HG03196 (cell line): ENCODE measurements at regions not wholly inside any gene's neighbourhood (a gene's known extent, or its start where the extent isn't known, plus 50 kb on each side); places are given as distances from the start of the nearest gene placed in this dataset.

ENCODE experiments used
- ATAC-seq: cut with Tn5 transposase; IDR thresholded peaks from one replicate; pipeline ENCODE4 v1.9.1; 2021; ENCODE audit not compliant: unreplicated experiment

DNA sequence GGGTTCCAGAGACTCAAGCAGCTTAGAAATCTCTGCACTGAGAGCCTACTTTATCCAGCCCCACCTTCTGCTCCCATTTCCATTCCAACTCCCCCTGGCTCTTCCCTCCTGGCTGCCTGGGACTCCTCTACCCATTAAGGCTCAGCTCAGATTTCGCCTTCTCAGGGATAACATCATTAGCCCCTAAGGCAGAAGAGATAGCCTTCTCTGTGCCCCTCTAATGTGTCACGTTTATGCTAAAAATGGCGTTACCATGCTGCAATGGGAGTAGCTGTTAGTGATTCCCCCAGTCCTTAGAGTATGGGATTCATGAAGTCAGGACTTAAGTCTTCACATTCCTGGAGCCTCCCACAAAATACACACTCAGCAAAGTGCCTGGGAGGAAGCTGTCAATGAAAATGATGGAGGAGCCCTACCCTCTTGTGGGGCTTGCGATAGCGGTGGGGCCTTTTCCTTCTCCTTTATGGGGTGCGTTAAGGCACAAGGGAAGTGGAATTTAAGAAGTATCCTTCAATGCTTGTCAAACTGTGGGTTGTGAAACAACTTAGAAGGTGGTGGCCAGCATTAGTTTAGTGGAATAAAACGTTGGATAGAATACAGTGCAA, 144.7 kb upstream of the COPS8 start:
- no peak for ATAC-seq

DNA sequence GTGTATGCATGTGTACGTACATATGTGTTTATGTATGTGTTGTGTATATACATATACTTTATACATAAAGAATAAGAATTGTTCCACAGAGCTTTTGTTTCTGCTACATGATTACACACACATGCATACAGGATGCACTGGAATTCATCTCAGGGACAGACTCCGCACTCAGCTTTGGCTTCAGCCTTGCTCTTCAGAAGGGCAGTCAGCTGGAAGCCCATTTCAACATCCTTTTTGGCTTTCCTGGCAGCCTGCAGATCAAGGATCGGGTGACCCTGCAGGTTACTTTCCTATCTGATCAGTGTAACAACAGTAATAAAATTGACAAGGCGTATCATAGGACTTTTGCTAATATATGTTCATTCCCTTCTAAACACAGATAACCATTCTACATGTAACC, 144.1 kb upstream of the COPS8 start:
- ATAC-seq = no peak

DNA sequence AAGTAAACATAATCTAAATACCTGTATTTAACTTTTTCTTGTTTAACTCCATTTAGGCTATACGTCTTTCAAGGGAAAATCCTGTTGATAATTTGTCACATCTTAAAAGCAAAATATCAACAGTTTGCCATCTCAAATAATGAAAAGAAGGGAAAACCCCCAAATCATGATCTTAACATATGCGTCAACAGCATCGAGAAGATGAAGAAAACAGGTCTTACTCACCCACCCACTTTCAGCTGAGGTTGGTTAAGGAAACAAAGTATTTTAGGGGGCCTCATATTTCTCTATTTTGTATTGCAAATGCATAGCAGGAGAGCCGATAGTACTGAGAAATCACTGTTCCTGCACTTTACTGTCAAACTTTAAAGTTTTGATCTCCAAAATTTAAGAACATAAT, 143.1 kb upstream of the COPS8 start:
- no peak for ATAC-seq

DNA sequence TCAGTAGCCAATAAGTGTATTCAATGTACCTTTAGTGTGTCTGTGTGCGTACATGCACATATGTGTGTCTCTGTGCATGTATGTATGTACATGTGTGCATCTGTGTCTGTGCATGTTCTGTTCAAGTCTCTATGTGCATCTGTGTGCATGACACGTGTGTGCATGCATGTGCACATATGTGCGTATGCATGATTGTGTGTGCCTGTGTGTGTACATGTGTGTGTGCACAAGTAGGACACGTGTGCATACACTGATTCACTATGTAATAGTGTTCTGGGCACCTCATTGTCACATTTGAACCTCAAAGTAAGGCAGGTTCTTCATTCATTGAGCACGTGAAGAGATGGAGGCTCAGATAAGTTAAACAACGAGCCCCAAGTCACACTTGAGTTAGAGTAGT, 142.6 kb upstream of the COPS8 start:
- no peak for ATAC-seq

DNA sequence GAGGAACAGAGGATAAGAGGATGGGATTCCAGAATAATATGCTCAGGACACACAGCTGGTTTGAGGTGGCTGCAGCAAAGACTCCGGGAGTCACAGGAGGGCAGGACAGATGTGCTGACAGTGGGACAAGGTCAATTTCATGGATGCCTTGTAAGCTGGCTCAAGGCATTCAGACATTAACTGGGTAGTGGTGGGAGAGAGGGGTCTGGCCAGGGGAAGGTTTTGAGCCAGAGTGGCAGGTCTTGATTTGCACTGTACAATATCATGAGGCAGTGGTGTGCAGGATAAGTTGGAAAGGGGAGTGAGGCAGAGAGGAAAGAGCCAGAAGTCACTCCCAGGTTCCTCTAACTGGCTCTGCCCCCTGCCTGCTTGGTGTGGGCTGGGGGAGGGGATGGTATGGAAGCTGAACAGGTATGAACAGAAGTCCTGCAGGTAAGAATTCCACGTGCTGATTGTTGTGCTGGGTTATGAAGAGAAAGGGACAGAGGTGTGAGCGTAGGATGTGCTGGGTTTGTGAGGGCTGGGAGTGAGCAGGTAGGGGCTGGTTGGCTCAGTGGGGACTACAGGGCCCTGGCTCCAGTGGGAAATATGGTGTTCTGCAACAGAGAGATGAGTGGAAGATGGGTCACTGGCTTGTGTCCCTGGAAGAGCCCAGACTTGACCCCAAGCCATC, 141.7 kb upstream of the COPS8 start:
- no peak for ATAC-seq

DNA sequence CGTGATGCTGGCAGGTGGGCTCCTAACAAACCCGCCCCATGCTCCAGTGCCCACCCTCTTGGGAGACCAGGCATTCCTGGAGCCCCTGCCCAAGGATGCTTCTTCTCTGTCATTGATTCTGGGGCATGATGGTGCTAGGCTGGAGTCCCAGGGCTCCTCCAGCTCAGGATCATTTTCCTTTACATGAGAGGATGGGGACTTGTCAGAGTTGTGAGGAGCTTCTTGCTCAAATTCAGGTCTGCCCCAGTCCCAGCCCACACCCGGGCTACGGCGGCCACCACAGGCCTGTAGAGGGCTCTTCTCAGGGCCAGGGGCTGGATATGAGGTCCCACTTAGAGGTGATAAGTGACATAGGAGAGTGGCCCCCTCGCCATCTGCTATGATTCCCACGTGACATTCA, 141.1 kb upstream of the COPS8 start:
- ATAC-seq = no peak

DNA sequence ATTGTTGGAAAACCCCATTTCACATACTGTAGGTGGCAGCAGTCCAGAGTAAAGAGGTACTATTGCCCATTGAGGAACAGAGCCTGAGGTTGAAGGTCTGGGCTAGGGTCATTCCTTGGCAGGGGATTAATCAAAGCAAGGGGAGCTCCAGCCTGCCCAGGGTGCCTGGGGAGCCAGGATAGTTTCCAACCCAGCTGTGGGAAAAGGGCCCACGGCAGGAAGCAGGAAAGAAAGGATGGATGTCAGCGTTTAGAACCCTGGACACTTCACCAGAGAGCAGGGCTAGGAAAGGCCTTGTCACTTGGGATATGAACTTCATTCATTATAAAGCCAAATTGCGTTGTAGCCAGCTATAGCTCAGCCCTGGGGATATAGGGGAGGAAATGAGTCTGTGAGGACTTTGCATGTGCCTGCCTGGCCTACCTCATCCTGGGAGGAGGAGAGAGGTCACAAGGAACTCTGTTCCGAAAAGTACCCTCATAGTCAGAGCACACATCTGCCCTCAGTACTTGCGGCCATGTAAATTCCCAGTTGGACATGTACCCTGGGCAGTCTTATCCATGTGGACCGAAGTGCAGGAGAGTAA, 140.2 kb upstream of the COPS8 start:
- no peak for ATAC-seq

DNA sequence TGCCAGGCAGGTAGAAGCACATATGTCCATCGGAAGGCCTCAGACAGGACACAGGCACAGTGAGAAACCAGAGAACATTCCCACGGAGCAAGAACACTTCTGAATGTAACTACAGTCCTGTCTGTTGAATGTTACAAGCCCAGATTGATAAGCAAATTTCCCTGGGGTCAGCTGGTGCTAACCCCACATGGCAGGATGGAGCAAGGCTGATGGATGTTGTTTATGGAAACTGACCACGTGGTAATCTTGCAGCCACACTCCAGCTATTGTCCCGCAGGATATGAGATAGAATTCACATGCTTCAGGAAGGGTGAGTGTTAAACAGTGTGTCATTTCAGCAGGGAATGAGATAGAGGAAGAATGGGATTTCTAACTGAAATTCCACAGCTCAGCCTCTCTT, 138.8 kb upstream of the COPS8 start:
- ATAC-seq = no peak

DNA sequence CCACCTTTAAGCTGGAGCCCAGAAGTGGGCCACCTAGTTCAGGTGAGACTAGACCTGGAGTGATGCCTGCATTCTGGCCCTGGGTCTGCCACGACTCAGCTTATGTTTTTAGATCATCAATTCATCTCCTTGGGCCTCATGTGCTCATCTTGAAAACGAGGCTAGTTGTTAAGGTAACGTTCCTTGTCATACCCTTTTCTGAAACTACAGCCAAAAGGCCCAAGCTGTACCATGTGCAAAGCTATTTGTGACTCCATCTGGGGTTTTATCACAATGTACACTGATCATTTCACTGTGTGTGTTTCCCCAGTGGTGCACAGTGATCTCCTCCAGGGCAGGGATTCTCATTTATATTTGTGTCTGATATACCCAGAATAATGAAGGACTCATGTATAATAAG, 138.4 kb upstream of the COPS8 start:
- ATAC-seq = no peak

DNA sequence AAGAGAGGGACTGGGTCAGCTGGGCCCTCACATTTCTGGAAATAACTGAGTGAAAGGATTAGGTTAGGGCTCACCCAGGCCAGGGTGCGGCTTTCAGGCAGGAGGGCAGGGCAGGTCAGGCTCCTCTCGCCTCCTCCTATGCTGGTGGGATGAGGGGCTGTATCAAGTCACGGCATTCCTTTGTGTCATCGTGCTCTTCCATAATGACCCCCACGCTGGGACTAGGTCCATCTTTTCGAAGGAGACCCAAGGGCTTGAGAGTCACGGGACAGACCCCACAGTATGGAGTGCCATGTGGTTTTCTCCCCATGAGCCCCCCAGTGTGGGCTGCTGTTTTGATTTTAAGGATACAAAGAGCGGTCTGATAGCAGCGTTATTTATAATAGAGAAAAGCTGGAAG, 137.8 kb upstream of the COPS8 start:
- no peak for ATAC-seq

DNA sequence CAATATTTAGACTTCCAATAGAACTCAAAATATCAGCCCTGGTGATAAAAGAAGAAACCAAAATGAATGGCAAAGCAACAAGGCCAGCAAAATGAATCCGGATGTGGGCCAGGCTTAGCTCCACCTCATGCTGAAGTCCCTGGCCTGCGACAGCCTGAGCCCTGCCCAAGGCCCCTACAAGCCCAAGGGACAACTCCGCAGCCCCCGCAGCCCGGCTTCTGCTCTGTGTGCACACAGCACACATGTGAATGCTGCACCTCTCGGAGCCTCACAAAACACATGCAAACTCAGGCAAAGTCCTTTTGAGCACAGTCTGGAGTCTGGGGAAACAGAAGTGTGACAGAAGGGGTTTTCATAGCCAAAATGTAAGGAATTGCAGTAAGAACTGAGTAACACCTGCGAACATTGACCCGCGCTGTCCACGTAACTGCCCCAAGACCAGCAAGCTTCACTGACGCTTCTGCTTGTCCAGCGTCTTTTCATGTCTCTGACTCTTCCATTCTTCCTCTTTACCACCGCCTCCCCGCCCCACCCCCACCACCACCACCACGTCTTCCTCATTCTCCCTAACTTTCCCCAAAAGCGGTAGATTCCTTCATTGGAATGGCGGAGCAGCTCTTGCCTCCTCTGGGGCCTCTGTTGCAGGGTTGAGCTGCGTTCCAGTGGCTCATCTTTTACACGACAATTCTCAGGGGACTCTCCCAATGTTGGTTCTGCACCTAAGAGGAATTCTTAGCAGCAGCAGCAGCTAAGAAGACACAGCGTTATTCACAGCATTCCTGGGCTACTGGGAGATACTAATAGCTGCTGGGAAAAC, 136.4 kb upstream of the COPS8 start:
- ATAC-seq = no peak

DNA sequence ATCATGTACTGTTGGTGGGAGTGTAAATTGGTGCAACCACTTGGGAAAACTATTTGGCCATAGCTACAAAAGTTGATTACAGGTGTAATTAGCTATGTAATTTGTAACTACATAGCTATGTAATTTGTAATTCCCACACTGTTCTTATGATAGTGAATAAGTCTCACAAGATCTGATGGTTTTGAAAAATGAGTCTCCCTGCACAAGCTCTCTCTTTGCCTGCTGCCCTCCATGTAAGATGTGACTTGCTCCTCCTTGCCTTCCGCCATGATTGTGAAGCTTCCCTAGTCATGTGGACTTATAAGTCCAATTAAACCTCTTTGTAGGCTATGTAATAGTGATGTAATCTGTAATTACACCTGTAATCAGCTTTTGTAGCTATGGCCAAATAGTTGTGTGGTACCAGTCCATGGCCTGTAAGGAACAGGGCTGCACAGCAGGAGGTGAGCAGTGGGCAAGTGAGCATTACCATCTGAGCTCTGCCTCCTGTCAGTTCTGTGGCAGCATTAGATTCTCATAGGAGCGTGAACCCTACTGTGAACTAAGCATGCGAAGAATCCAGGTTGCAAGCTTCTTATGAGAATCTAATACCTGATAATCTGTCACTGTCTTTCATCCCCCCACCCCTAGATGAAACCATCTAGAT, 133.7 kb upstream of the COPS8 start:
- no peak for ATAC-seq

DNA sequence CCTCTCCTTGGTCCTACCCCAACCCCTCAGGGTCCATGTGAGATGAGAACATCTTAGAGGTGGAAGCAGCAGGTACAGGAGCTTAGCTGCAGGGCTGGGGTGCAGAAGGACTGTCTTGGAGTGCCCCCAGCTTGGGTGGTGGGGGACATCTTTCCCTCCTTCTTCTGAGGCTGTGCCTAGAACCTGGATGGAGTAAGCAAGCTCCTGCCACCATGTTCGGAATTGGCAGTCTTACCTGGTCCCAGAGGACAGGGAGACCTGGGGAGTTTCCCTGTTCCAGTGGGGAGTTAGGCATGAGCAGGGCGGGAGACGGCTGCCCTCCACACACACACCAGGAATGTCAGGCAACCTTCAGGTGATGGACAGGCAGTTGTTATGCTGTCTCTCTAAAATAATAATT, 131.0 kb upstream of the COPS8 start:
- no peak for ATAC-seq

DNA sequence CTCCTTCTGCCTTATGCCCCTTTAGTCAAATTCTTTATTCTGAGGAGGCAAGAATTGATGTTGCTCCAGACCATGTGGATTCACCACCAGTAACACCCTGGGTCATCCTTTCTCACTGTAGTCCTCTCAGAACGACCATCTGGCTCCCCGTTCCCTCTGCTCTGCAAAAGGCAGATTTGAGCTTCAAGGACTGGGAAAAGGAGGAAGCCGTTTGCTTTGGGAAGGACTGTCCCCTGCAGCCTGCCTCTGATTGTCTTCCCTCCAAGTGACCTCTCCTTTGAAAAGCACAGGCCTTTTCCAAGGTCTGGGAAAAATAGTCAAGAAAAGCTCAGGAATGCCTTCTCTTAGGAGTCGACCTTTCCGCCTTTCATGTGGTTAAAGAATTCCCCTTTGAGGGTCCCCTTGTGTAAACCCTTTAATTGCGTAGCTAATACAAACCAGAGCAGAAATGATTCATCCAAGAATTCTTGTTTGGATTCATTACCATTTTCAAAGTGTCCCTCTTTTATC, 130.1 kb upstream of the COPS8 start:
- no peak for ATAC-seq

DNA sequence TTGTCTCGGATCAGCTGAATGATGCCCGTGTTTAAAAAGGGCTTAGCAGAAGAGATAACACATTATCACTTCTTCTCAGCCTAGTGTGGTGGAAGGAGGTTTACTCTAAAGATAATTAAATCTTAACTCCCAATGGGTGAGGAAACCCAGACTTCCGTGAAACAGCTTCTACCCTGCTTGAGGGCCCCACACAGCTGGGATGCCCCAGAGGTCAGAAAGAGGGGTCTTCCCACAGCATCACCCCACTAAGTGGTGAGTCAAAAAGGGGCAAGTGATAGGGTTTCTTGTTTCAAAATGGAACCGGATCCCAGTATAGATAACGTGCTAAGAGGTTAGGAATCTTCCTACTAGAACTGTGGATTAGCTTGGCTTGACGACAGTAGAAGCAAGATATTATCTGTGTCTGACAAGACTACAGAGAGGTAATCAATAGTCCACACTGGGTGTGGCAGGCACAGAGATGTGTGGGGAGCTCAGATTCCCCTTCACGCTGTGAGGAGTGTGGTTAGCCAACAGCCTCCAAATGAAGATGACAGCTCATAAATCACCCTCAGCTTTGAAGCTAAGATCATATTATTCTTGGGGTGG, 129.6 kb upstream of the COPS8 start:
- ATAC-seq = no peak

DNA sequence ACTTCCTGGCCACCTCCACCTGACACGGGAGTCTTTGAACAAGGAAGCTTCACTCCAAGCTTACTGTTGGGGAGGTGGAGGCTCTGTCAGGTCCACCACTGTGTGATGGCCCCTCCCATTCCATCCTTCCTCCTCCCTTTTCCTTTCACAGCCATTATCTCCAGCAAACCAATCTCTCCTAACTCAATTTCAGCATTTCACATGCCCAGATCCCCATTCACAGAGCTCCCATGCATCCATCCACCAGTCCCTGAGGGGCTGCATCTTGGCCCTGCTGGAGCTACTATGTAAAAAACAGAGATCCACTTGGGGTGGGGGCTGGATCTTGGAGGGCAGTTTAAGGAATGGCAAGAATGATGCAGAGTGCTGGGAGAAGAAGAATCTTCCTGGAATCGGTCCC, 129.0 kb upstream of the COPS8 start:
- ATAC-seq = no peak

DNA sequence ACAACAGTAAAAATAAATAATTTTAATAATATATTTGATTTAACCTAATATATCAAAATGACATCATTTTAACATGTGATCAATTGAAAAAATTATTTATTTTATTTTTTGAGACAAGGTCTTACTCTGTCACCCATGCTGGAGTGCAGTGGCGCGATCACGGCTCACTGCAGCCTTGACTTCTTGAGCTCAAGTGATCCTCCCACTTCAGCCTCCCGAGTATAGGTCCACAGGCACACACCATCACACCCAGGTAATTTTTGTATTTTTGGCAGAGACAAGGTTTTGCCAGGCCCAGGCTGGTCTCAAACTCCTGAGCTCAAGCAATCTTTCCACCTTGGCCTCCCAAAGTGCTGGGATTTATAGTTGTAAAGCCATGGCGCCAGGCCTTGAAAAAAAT, 126.7 kb upstream of the COPS8 start:
- ATAC-seq = no peak

DNA sequence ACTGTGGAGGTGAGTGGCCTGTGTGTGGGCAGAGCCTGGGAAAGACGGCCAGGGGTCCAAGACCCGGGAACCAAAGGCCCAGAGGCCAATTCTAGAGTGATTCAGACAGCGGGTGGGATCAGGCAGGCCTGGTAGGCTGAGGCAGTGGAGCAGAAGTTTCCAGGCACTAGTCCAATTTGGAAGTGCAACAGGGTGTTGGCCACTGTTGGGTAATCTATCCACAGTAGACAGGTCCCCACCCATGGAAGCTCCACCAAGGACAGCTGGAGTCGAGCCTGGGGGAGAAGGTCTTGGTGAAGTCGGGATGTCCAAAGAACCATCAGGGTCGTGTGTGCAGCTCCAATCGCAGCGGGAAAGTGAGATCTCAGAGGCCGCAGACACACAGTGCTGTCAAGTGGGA, 125.8 kb upstream of the COPS8 start:
- ATAC-seq = no peak

DNA sequence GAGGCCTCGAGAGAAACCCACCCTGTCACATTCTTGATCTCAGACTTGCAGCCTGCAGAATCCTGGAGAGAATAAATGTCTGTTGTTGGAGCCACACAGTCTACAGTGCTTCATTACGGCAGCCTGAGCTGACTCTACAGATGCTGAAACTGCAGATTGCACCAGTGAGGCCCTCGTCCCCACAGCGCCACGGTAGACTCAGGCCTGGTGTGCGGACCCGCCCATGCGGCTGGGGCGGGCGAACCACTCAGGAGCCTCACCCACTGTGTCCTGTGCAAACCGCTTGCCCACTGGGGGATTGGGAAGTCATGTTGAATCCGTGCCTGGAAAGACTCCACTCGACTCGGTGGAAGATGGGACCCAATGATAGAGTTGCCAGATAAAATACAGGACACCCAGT, 125.2 kb upstream of the COPS8 start:
- ATAC-seq = no peak

DNA sequence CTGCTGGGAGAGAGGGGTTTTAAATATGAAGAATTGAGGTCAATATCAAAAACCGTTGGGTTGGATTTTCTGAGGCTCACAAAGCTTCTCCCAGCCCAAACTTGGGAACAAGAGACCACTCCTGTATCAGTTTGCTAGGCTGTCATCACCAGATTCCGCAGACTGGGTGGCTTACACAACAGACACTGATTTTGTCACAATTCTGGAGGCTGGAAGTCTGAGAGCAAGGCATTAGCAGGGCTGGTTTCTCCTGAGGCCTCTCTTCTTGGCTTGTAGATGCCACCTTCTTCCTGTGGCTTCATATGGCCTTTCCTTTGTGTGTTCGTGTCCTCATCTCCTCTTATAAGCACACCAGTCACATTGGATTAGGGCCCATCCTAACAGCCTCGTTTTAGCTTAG, 122.9 kb upstream of the COPS8 start:
- no peak for ATAC-seq

DNA sequence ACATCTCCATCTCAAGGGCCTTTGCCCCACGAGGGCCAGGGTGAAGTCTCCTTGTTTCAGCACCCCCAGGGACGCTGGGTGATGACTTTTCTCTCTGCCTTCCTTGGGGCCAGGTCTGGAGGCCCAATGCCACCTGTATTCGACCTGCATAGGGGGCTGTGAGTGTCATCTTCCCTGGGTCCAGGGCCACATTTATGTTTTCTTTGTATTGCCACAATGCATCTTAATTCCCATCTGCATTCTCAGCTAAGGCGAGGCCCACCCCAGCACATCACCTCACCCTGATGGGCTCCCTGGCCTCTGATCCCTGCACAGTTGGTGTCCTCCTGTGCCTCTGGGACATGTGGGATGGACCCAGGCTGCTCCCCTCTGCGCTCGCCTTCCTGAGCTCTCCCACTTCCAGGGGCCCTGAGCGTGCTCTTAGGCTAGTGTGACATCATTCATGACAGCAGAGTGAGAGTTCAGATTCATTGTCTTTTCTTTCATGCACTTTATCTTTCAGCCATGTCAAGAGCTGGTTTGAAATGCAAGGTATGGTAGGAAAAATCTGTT, 122.0 kb upstream of the COPS8 start:
- ATAC-seq = no peak
